H9 (cell line): ENCODE measurements at regions not wholly inside any gene's neighbourhood (a gene's known extent, or its start where the extent isn't known, plus 50 kb on each side); places are given as distances from the start of the nearest gene placed in this dataset.

Experiments
- DNase-seq: peaks from one replicate; pipeline ENCODE4 v3.0.0-alpha.2; 2017
- H2AFZ ChIP-seq: one replicate; pipeline ENCODE4 v1.6.1; 2013; ENCODE audit warnings: mild to moderate bottlenecking, low read length, control low read depth, moderate library complexity
- H2AK5ac ChIP-seq: 2 replicates; pipeline ENCODE4 v1.6.1; 2013; ENCODE audit warnings: low read length, control low read depth, mixed read lengths; ENCODE audit not compliant: insufficient read length
- H2BK120ac ChIP-seq: one replicate; pipeline ENCODE4 v1.6.1; 2013; ENCODE audit warnings: low read depth, mild to moderate bottlenecking, low read length, control low read depth, inconsistent platforms; ENCODE audit not compliant: poor library complexity, severe bottlenecking
- H2BK12ac ChIP-seq: 2 replicates; pipeline ENCODE4 v1.6.1; 2013; ENCODE audit warnings: low read length, control low read depth, mixed read lengths, low read depth; ENCODE audit not compliant: insufficient read length
- H2BK15ac ChIP-seq: 2 replicates; pipeline ENCODE4 v1.6.1; 2013; ENCODE audit warnings: low read depth, low read length, control low read depth
- H2BK20ac ChIP-seq: one replicate; pipeline ENCODE4 v1.6.1; 2013; ENCODE audit warnings: low read depth, mild to moderate bottlenecking, low read length, control low read depth, inconsistent platforms; ENCODE audit not compliant: poor library complexity, severe bottlenecking
- H2BK5ac ChIP-seq: 2 replicates; pipeline ENCODE4 v1.6.1; 2013; ENCODE audit warnings: low read length, control low read depth, mixed read lengths; ENCODE audit not compliant: insufficient read length
- H3K14ac ChIP-seq: 2 replicates; pipeline ENCODE4 v1.6.1; 2013; ENCODE audit warnings: low read length, control low read depth; ENCODE audit not compliant: insufficient read depth
- H3K18ac ChIP-seq: 2 replicates; pipeline ENCODE4 v1.6.1; 2013; ENCODE audit warnings: low read depth, mild to moderate bottlenecking, mixed read lengths, low read length, control low read depth; ENCODE audit not compliant: insufficient read length
- H3K23ac ChIP-seq: 2 replicates; pipeline ENCODE4 v1.6.1; 2013; ENCODE audit warnings: low read length, control low read depth, mixed read lengths, low read depth; ENCODE audit not compliant: insufficient read length
- H3K23me2 ChIP-seq: 2 replicates; pipeline ENCODE4 v1.6.1; 2013; ENCODE audit warnings: low read depth, mild to moderate bottlenecking, mixed read lengths, low read length, control low read depth; ENCODE audit not compliant: insufficient read length, poor library complexity, severe bottlenecking
- H3K27ac ChIP-seq: 2 replicates; pipeline ENCODE4 v1.5.1; 2013; ENCODE audit warnings: low read length, control low read depth, mixed read lengths, low read depth; ENCODE audit not compliant: insufficient read length
- H3K27me3 ChIP-seq: 2 replicates; pipeline ENCODE4 v1.6.1; 2013; ENCODE audit warnings: low read length, control low read depth, inconsistent platforms; ENCODE audit not compliant: insufficient read depth
- H3K4ac ChIP-seq: 2 replicates; pipeline ENCODE4 v1.6.1; 2013; ENCODE audit warnings: low read depth, mild to moderate bottlenecking, control low read depth, inconsistent platforms, low read length, moderate library complexity
- H3K4me1 ChIP-seq: 2 replicates; pipeline ENCODE4 v1.6.1; 2013; ENCODE audit warnings: low read length, control low read depth, inconsistent platforms; ENCODE audit not compliant: insufficient read depth
- H3K4me2 ChIP-seq: 2 replicates; pipeline ENCODE4 v1.6.1; 2013; ENCODE audit warnings: low read length, control low read depth, mixed read lengths; ENCODE audit not compliant: insufficient read length, insufficient read depth
- H3K56ac ChIP-seq: 2 replicates; pipeline ENCODE4 v1.6.1; 2013; ENCODE audit warnings: low read depth, mild to moderate bottlenecking, mixed read lengths, low read length, control low read depth; ENCODE audit not compliant: insufficient read length
- H3K79me1 ChIP-seq: 2 replicates; pipeline ENCODE4 v1.6.1; 2013; ENCODE audit warnings: low read depth, mild to moderate bottlenecking, moderate library complexity, low read length, control low read depth, inconsistent platforms; ENCODE audit not compliant: insufficient read depth, poor library complexity, severe bottlenecking
- H3K79me2 ChIP-seq: 2 replicates; pipeline ENCODE4 v1.6.1; 2013; ENCODE audit warnings: low read length, control low read depth, inconsistent platforms; ENCODE audit not compliant: insufficient read depth
- H3K9ac ChIP-seq: 2 replicates; pipeline ENCODE4 v1.6.1; 2013; ENCODE audit warnings: low read length, control low read depth, mixed read lengths; ENCODE audit not compliant: insufficient read length; ENCODE audit errors: extremely low read depth
- H3K9me3 ChIP-seq: one replicate; pipeline ENCODE4 v1.6.1; 2013; ENCODE audit warnings: low read depth, low read length, inconsistent platforms; ENCODE audit not compliant: control insufficient read depth
- H3T11ph ChIP-seq: one replicate; pipeline ENCODE4 v1.6.1; 2013; ENCODE audit warnings: mild to moderate bottlenecking, low read length, control low read depth, inconsistent platforms
- H4K20me1 ChIP-seq: one replicate; pipeline ENCODE4 v1.6.1; 2013; ENCODE audit not compliant: control insufficient read depth, insufficient read length, insufficient read depth
- H4K5ac ChIP-seq: 2 replicates; pipeline ENCODE4 v1.6.1; 2013; ENCODE audit warnings: low read depth, mild to moderate bottlenecking, mixed read lengths, low read length, control low read depth; ENCODE audit not compliant: insufficient read length
- H4K8ac ChIP-seq: replicated peaks from 2 replicates; pipeline ENCODE4 v1.6.1; 2013; ENCODE audit warnings: low read length, control low read depth, mixed read lengths, low read depth; ENCODE audit not compliant: insufficient read length
- H4K91ac ChIP-seq: 2 replicates; pipeline ENCODE4 v1.6.1; 2013; ENCODE audit warnings: low read depth, mild to moderate bottlenecking, moderate library complexity, mixed read lengths, low read length, control low read depth; ENCODE audit not compliant: insufficient read length
- H3K27ac Mint-ChIP-seq, 3 experiments: 2 replicates in 2 of 3; 3 replicates in 1 of 3; pipeline ENCODE4 v1.8.0; 2020 to 2021; ENCODE audit warnings: mixed read lengths in 3 of 3, mild to moderate bottlenecking in 1 of 3, moderate library complexity in 1 of 3
- H3K27me3 Mint-ChIP-seq: 2 replicates; pipeline ENCODE4 v1.8.0; 2021; ENCODE audit warnings: low read depth, mild to moderate bottlenecking, moderate library complexity, mixed read lengths
- H3K36me3 Mint-ChIP-seq, 3 experiments: 2 replicates in 2 of 3; 3 replicates in 1 of 3; pipeline ENCODE4 v1.8.0; 2020 to 2021; ENCODE audit warnings: low read depth in 3 of 3, mixed read lengths in 3 of 3; ENCODE audit not compliant: insufficient read depth in 1 of 3
- H3K4me1 Mint-ChIP-seq, 2 experiments: 2 replicates each; pipeline ENCODE4 v1.8.0; 2020; ENCODE audit warnings: mixed read lengths in 2 of 2
- H3K4me3 Mint-ChIP-seq, 2 experiments: 2 replicates in 1 of 2; 3 replicates in 1 of 2; pipeline ENCODE4 v1.8.0; 2020 to 2021; ENCODE audit warnings: mild to moderate bottlenecking in 2 of 2, mixed read lengths in 2 of 2, moderate library complexity in 1 of 2
- H3K9me3 Mint-ChIP-seq, 2 experiments: 2 replicates in 1 of 2; 3 replicates in 1 of 2; pipeline ENCODE4 v1.8.0; 2020; ENCODE audit warnings: mild to moderate bottlenecking in 2 of 2, mixed read lengths in 2 of 2, moderate library complexity in 1 of 2
- WGBS: extraction: QIAGEN DNeasy Blood & Tissue Kit; methylation state at CpG from one replicate; pipeline ENCODE4 v1.1.7; 2013; ENCODE audit warnings: missing lambda C conversion rate, low lambda C conversion rate, mixed read lengths; ENCODE audit not compliant: insufficient read length; ENCODE audit errors: extremely low coverage; 5-methylcytosine and 5-hydroxymethylcytosine counted together
- TF ChIP-seq, protein P1 (sequence below): fragments of 200-600 bp; sonication (generic); conservative IDR thresholded peaks from 3 replicates; pipeline ENCODE4 v1.8.0; 2021; ENCODE audit warnings: antibody characterized with exemption, mild to moderate bottlenecking

- Mint-ChIP-seq H3K9me3 (no peaks in the 10 kb centered on the region), H3K27me3 (no peaks in the 10 kb centered on the region), H3K4me3 (no peak overlapping the region), H3K4me1 (no peaks in the 10 kb centered on the region), H3K36me3 (no peaks in the 10 kb centered on the region), H3K27ac (no peak overlapping the region)
- no peak overlapping the region for H2BK120ac ChIP-seq
- no peak overlapping the region for H2BK12ac ChIP-seq
- H3K79me2 ChIP-seq = no peaks in the 10 kb centered on the region
- no peaks in the 10 kb centered on the region for H3K23me2 ChIP-seq
- H4K8ac ChIP-seq = no peak overlapping the region
- H2BK5ac ChIP-seq = no peak overlapping the region
- no peaks in the 10 kb centered on the region for H3K79me1 ChIP-seq
- no peak overlapping the region for H2AFZ ChIP-seq
- H3K4me1 ChIP-seq = no peaks in the 10 kb centered on the region
- H4K20me1 ChIP-seq = no peaks in the 10 kb centered on the region
- no peak overlapping the region for H3K27ac ChIP-seq
- TF ChIP-seq, protein P1, sequence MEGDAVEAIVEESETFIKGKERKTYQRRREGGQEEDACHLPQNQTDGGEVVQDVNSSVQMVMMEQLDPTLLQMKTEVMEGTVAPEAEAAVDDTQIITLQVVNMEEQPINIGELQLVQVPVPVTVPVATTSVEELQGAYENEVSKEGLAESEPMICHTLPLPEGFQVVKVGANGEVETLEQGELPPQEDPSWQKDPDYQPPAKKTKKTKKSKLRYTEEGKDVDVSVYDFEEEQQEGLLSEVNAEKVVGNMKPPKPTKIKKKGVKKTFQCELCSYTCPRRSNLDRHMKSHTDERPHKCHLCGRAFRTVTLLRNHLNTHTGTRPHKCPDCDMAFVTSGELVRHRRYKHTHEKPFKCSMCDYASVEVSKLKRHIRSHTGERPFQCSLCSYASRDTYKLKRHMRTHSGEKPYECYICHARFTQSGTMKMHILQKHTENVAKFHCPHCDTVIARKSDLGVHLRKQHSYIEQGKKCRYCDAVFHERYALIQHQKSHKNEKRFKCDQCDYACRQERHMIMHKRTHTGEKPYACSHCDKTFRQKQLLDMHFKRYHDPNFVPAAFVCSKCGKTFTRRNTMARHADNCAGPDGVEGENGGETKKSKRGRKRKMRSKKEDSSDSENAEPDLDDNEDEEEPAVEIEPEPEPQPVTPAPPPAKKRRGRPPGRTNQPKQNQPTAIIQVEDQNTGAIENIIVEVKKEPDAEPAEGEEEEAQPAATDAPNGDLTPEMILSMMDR = no peak
- no peak overlapping the region for H3T11ph ChIP-seq
- no peak overlapping the region for H2BK15ac ChIP-seq
- H2BK20ac ChIP-seq = no peak overlapping the region
- H3K23ac ChIP-seq = no peak overlapping the region
- DNase-seq = no peak
- H3K9me3 ChIP-seq = no peaks in the 10 kb centered on the region
- no peak overlapping the region for H3K9ac ChIP-seq
- H4K5ac ChIP-seq = no peak overlapping the region
- WGBS = no CpG with 5 or more reads among the region's 1 CpG
- H3K14ac ChIP-seq = no peak overlapping the region
- H4K91ac ChIP-seq = no peak overlapping the region
- no peak overlapping the region for H3K4ac ChIP-seq
- H3K56ac ChIP-seq = no peak overlapping the region
- no peaks in the 10 kb centered on the region for H3K27me3 ChIP-seq
- no peak overlapping the region for H2AK5ac ChIP-seq
- no peak overlapping the region for H3K4me2 ChIP-seq
- no peak overlapping the region for H3K18ac ChIP-seq
Observed at GRCh38 chr5:164412531-164412930, 907.1 kb downstream of the MAT2B start.
